ENCODE measurements at regions not wholly inside any gene's neighbourhood (a gene's known extent, or its start where the extent isn't known, plus 50 kb on each side); places are given as distances from the start of the nearest gene placed in this dataset.

DNA sequence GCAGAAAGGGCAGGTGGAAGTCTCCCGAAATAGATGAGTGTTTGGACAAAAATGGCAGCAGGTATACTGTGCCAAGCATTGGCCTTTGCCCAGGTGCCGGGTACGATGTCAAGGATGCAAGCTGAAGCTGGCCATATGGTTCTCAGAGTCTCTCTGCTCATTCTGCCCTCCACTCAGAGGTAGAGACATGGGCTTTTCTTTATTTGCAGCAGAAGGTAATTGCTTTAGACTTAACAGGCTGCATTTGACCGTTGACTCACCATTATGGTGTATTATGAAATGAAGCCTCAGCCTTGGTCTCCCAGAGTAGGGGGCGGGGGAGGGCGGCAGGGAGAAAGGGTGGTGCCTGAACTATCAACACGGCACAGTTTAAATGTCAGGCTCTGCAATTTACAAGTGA is 969.1 kb upstream of the EEF2KMT start:
- no peak for TF ChIP-seq POLR2AphosphoS5 (IDR thresholded peaks at IDR 0.05; ENCODE audit: low read depth, low read length)
- TF ChIP-seq, protein P1, sequence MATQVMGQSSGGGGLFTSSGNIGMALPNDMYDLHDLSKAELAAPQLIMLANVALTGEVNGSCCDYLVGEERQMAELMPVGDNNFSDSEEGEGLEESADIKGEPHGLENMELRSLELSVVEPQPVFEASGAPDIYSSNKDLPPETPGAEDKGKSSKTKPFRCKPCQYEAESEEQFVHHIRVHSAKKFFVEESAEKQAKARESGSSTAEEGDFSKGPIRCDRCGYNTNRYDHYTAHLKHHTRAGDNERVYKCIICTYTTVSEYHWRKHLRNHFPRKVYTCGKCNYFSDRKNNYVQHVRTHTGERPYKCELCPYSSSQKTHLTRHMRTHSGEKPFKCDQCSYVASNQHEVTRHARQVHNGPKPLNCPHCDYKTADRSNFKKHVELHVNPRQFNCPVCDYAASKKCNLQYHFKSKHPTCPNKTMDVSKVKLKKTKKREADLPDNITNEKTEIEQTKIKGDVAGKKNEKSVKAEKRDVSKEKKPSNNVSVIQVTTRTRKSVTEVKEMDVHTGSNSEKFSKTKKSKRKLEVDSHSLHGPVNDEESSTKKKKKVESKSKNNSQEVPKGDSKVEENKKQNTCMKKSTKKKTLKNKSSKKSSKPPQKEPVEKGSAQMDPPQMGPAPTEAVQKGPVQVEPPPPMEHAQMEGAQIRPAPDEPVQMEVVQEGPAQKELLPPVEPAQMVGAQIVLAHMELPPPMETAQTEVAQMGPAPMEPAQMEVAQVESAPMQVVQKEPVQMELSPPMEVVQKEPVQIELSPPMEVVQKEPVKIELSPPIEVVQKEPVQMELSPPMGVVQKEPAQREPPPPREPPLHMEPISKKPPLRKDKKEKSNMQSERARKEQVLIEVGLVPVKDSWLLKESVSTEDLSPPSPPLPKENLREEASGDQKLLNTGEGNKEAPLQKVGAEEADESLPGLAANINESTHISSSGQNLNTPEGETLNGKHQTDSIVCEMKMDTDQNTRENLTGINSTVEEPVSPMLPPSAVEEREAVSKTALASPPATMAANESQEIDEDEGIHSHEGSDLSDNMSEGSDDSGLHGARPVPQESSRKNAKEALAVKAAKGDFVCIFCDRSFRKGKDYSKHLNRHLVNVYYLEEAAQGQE (IDR thresholded peaks at IDR 0.05; ENCODE audit: insufficient read depth in 1 of 2, low read depth in 2 of 2, low read length in 2 of 2) = no peak
- no peak for TF ChIP-seq TAF1 (IDR thresholded peaks at IDR 0.05; ENCODE audit: borderline replicate concordance, insufficient read depth, low read length)
- TF ChIP-seq FOXP2 (optimal IDR thresholded peaks at IDR 0.05; ENCODE audit: borderline replicate concordance, extremely low read depth, extremely low read length, insufficient read depth) = no peak
- TF ChIP-seq SIN3A (IDR thresholded peaks at IDR 0.05; ENCODE audit: borderline replicate concordance, insufficient read depth, low read length) = no peak
